Transverse colon (tissue), 3 donors: ENCODE measurements at regions not wholly inside any gene's neighbourhood (a gene's known extent, or its start where the extent isn't known, plus 50 kb on each side); places are given as distances from the start of the nearest gene placed in this dataset.

Experiments
- POLR2A ChIP-seq: fragments of 450-650 bp; IDR thresholded peaks from one replicate; pipeline ENCODE4 v1.6.1; 2016; ENCODE audit warnings: antibody characterized with exemption, mild to moderate bottlenecking, moderate library complexity
- TF ChIP-seq, protein P1 (sequence below), 5 experiments: fragments of 200-600 bp in 3 of 5; fragments of 450-650 bp in 2 of 5; sonication (generic) in 3 of 5; IDR thresholded peaks; 1 replicate in 2 of 5; 2 replicates in 3 of 5; pipeline ENCODE4 v1.5.1; 2016 to 2017; ENCODE audit warnings: antibody characterized with exemption in 5 of 5, inconsistent platforms in 3 of 5, mild to moderate bottlenecking in 2 of 5, moderate library complexity in 1 of 5

DNA sequence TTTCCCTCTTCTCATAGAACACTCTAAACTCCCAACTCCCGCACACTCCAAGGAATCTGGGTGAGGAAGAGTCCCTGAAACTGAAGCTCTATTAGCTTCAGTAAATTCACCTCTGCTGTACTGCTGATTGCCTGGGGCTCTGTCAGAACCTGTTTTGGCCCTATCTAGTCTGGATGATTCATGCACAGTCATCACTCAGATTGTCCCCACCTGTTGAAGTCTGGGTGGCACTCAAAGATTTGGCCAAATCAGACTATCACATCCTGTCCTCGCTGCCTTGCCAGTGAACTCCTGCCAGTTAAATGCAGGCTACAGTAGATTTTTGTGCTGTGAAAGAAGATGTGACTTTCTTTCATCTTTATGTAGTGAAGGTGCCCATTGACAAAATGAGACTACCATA, 63.5 kb upstream of the EMCN start:
- TF ChIP-seq, protein P1, sequence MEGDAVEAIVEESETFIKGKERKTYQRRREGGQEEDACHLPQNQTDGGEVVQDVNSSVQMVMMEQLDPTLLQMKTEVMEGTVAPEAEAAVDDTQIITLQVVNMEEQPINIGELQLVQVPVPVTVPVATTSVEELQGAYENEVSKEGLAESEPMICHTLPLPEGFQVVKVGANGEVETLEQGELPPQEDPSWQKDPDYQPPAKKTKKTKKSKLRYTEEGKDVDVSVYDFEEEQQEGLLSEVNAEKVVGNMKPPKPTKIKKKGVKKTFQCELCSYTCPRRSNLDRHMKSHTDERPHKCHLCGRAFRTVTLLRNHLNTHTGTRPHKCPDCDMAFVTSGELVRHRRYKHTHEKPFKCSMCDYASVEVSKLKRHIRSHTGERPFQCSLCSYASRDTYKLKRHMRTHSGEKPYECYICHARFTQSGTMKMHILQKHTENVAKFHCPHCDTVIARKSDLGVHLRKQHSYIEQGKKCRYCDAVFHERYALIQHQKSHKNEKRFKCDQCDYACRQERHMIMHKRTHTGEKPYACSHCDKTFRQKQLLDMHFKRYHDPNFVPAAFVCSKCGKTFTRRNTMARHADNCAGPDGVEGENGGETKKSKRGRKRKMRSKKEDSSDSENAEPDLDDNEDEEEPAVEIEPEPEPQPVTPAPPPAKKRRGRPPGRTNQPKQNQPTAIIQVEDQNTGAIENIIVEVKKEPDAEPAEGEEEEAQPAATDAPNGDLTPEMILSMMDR (IDR thresholded peaks at IDR 0.05) = no peak
- TF ChIP-seq POLR2A = no peak
